ENCODE measurements at regions not wholly inside any gene's neighbourhood (a gene's known extent, or its start where the extent isn't known, plus 50 kb on each side); places are given as distances from the start of the nearest gene placed in this dataset.

DNA sequence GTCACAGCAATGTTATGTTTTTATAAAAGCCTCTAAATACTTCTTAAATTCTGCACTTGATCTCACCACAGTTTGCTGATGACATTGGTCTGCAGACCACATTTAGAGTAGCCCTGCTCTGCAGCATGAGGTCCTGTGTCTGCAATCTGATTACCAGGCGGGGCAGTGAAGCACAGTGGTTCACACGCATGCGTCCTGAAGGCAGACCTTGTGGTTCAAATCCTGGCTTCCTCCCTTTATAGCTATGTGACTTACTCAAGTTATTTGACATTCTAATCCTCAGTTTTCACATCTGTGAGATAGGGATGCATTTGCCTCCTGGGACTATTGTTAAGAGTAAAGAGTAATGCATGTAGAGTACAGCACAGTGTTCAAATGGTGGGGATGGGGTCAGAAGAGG, 50.3 kb downstream of the BMAL2 start:
- DNase-seq = no peak

GRCh38 chr12:27383429-27384260, 51.0 kb downstream of the BMAL2 start:
- DNase-seq = peak; percentile 55

- no peak for DNase-seq
Measured at GRCh38 chr12:27384261-27384590, 51.6 kb downstream of the BMAL2 start.

DNA sequence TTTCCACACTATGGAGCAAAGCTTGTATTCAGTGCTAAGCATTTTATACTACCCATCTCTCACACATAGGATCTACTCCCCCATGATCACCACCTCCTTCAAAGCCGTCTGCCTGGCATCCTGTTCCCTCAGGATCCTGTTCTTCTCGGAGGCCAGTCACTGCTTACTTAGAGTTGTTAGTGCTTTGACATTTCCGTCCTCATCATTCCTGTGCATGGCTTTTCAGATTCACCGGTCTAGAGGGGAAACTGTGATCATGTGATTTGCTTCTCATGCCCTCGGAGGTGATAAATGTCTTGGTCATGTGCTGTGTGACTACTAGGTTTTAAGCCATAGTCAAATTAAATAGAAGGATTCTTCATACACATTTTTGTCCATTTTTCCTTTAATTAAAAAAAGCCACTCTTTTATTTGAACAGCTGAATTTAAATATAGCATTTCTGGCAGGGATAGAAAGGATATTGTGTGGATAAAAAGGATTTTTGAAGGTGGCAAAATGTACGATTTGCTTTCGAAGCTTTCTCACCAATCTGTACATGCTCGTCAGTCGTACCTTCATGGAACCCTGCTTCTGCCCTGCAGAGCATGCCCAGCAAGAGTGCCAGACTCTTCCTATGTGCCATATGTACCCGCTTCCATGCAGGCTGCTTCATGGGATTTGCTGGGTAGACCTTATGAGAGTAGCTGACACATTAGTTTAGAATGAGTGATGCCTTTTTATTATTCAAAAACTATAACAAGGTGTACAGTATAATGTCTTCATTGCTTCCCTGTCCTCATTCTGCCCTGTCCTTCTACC, 53.3 kb downstream of the BMAL2 start:
- DNase-seq = no peak

DNA sequence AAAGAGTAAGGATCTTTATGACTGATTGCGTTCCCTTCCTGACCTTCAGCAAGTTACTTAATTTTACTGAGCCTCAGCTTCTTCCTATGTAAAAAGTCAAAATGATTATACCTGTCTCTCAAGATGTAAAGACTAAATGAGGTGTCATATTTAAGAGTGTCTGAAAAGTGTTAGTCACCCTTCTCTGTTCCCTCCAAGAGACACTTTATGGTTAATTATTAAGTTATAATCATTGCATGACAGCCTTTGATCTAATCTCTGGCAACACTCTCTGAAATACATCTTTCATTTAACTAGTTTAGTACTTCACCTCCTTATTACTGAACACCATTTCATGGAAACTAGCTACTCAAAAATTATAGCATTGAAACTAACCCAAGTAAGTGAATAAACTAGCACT, 54.8 kb downstream of the BMAL2 start:
- DNase-seq = no peak

GRCh38 chr12:27388650-27389049, 56.0 kb downstream of the BMAL2 start:
- no peak for DNase-seq

DNA sequence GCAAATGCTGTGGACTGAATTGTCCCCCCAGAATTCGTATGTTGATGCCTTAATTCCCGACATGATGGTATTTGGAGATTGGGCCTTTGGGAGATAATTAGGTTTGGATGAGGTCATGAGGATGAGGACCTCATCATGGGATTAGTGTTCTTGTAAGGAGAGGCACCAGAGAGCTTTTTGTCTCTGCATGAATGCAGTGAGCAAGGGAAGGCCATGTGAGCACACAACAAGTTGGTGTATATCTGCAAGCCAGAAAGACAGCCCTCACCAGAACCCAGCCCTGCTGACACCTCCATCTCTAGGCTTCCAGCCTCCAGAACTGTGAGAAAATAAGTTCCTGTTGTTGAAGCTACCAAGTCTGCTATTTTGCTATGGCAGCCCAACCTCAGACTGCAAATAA, 51.9 kb upstream of the SMCO2 start:
- DNase-seq = no peak

DNA sequence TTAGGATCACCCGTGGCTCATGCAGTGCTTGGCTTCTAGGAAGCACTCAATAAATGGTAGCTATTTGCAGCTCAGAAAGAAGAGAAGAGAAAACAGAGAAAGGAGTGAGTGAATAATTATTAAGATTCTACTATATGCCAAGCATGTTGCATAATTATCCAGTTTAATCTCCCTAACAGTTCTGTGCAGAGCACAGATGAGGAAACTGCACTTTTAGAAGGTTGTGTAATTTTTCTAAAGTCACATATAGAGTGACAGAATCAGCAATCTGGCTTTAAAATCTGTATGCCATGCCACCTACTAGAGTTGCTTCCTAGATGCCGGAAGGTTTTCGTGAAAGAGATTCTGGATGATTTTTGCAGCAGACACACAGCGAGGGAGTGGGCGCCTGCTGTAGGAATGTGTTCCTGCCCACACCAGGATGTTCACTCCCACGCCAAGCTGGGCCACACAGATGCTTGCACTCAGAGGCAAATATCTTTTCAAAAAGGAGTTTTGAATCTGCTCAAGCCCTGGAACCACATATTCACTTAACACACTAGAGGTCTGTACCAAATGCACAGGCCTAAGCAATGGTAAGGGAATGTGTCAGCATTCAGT, 50.2 kb upstream of the SMCO2 start:
- DNase-seq = no peak

Data from CD4-positive, alpha-beta T cell treated with Interleukin-21 for 1 hour (primary cell).